GM21447 (cell line): ENCODE measurements at regions not wholly inside any gene's neighbourhood (a gene's known extent, or its start where the extent isn't known, plus 50 kb on each side); places are given as distances from the start of the nearest gene placed in this dataset.

Source experiments
- ATAC-seq: cut with Tn5 transposase; IDR thresholded peaks from one replicate; pipeline ENCODE4 v1.9.1; 2021; ENCODE audit not compliant: unreplicated experiment

DNA sequence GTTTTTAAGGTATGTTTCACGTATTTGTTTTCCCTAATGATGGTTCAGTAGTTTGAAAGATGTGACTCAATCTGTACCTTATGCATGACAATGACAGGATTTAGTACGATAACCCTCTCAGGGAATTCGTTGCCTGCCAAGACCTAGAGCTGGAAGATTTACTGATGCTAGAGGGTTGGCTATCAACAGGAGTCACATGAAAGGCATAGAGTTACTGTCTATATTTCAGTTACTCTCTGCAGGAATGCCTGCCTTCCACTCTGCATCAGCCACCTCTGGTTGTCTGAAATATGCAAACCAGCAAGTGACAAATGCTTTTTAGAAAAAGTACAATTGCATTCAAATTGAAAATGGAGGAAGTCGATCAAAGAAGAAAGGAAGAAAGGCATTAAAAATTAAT is 276.3 kb upstream of the RAG2 start:
- no peak for ATAC-seq

DNA sequence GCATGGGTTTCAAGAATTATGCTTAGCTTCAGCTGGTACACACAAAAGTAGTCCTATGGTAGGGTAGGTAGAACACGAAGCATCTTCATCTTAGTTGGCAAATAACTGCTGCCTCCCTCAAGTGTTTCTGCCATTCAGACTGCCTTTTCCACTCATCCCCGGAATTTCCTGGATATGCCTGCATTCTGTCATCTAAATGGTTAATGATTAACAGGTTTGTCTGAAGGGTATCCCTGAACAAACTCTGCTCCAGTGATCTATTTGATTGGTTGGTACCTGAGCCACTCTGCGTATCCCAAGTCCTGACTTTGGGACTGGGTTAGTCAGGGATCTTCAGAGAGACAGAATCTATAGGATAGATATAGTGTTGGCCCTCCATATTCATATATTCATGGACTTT is 272.3 kb upstream of the RAG2 start:
- ATAC-seq: no peak

DNA sequence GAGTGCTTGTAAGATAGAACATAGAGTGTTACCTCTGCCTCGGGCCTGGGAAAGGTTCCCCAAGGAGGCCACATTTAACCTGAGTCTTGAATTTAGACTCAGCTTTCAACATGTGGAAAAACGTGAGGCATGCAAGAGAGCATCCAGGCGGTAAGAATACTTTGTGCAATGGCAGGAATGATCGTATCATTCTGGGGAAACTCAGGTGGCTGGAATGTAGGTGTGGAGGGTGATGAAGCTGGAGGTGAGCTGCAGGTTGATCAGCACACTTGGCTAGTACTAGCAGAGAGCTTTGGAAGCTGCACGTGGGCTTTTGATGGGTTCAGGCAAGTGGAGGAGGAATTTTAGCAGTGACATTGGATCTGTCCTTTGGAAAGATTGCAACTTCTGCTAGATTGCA is 270.3 kb upstream of the RAG2 start:
- no peak for ATAC-seq

DNA sequence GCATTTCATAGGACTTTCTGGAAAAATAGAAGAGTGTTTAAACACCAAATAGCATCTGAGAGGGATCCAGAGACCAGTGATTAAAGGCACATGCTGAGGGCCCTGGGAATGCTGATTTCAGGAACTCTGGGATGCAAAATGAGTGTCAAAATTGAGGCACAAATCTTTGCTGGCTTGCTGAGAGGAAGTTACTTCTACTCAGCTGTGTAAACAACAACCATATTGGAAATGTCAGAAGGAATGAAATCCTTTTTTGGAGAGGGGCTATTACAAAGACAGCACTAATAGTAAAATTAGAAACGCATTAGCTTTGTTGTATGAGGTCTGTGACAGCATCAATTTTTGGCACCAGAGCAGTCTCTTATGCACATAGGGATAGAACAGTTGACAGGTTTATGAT is 267.8 kb upstream of the RAG2 start:
- no peak for ATAC-seq

DNA sequence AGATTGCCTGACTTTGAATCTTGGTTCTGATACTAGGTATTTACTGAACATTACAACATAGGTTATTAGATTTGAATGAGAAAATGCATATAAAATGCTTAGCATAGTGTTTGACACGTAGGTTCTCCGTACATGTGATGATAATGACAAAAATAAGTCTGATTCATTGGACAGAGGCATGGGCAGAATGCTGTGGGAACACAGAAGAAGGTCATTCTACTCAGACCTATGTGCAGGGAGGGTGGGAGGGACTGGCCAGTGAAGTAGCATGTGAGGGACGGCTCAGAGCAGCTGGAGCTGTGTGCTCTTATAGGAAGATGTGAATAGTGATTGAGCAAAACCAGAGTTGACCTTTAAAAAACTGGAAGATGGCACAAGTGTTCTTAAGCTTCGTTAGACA is 256.8 kb upstream of the RAG2 start:
- no peak for ATAC-seq

DNA sequence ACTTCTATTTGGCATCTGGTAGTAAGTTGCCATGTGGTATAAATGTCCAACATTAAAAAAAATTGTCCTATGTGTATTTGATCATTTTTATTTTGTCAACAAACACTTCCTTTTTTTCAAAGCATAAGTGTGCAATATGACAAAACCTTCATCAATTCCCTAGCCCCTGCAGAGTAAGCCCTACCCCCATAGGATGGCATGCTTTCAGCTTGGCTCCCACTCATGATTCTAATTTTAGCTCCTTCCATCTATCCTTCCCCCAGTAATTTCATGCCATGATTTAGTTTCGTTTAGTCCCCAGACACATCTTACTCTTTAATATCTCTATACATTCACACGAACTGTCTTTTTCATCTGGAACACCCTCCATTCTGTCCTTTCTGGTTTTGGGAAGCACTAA is 250.6 kb upstream of the RAG2 start:
- no peak for ATAC-seq

DNA sequence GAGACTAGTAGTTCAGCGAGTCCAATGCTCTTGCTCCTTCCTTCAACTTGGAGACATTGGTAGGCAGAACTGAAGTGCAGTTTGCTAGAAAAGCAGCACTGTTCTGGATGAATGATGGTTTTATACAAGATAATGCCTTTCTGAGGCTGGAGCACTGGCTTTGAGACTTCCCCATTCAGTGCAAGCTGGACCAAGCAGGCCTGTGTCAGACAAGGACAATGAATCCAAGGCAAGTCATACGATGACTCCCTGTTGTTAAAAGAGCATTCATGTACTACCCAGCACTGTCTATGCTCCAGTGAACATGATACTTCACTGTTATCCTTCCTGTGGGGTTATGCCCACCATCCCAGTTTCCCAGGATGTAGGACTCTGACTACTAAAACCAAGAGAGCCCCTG is 242.3 kb upstream of the RAG2 start:
- no peak for ATAC-seq

DNA sequence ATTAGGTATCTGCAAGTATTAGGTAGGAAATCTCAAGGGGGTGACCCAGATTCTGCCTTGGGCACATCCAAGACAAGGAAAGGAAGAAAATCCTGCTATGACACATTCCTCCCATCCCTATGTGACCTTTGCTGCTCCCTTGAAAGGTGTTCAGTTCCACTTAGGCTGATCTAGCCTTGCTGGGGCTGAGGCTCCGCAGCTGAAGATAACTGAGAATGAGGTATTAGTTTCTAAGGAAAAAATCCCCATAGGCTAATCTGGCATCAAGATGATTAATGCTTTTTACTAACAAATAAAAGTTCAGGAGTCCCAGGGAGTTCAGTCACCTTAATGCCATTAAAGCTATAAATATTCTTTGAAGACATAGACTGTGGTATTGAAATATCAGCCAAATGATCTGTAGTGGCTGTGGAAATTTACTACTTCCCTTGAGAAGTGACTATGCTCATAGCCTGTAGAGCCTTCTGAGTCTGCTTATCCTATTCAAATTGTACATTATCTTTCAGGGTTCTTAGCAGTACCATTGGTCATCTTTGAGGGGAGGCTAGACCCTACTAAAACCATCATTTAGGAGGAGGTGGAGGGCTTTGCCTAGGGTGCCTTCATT is 239.9 kb upstream of the RAG2 start:
- ATAC-seq: no peak

DNA sequence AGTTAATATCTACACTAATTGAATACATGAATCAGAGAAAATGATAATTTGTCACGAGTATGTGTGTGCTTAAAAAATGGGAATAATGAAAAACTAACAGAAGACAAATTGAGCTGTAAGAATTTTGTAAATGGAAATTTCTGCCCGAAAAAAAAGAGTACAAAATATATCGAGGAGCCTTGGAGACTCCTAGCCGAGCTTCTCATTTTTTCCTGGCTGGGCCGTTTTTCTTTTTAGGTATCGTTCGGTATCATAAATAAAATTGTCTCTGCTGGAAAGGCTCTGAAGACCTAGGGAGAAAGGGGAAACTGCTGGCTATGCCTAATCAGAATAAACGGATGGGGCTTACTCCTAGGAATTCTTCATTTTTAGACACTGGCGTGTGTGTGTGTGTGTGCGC is 227.2 kb upstream of the RAG2 start:
- no peak for ATAC-seq

DNA sequence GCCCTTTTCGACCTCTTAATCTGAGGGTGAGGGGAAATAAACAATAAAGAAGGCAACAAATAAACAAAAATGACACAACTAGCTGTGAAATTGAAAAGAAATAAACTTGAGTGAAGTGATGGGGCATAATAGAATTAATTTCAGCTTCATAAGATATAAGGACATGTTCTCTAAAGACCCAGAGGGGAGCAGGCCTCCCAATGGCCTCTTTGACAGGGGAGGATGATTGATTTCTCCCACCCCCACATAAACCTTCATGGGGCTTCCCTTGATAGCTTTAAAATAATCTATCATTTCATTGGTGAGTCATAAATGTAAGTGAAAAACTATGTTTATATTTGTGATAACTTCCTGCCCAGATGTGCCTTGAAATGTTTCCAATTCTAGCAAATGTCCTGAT is 226.3 kb upstream of the RAG2 start:
- no peak for ATAC-seq

DNA sequence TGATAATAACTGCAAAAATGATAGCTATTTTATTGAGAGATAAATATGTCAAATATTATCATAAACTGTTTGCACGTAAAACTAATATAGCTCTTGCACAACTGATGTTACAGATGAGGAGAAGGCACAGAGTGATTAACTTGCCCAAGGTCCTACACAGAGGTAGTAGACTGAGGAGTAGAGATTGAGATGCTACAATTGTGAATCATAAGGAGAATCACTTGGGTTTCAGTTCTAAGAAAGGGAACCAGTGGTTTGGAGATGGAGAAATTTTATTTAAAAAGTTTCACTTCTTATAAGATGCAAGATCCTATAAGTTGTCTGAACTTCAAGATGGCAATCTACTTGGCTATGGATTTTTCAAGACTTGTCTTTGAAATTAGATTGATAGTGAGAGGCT is 224.8 kb upstream of the RAG2 start:
- no peak for ATAC-seq

DNA sequence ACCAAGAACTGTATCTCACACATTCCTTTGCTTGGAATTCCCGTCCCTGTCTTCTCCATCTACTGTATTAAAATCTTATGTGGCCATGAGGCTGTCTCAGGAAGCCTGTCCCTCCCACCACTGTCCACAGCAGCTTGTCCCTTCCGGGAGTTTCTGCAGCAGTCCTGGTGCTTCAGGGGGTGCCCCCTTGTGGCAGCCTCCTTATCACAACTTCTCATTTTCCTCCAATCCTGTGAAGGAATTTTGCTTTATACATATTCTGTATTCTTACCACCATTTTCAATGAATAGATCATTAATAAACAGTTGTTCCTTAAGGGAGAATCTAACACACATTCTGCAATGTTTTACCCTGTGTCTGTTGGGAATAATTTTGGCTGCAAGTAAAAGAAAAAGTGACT is 220.4 kb upstream of the RAG2 start:
- no peak for ATAC-seq

DNA sequence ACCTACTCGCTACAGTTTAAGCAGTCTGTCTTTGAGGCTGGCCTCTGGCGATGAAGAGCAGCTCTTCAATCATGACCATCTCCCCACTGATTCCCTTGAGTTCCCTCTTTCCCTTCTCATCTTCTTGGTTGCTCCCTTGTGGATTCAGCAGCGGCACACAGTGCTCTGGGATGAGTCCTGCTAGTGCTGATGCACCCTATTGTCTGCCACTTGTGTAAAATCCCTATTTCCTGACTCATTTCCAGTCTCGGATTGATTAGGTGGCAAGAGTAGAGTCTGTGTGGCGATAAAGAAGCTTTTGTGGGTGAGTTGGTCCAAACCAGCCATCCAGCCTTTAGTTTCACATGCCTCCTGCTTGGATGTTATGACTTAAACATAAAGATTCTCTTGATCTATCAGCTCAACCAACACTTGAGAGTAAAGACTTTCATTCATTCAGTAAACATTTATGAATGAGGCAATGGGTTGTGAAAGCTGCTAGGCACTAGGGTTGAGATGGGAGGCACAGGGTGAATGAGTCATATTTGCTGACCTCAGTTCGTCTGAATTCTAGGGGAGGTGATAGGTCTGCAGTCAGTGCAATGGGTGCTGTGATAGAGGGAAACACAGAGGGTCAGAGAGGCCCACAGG is 219.4 kb upstream of the RAG2 start:
- no peak for ATAC-seq

DNA sequence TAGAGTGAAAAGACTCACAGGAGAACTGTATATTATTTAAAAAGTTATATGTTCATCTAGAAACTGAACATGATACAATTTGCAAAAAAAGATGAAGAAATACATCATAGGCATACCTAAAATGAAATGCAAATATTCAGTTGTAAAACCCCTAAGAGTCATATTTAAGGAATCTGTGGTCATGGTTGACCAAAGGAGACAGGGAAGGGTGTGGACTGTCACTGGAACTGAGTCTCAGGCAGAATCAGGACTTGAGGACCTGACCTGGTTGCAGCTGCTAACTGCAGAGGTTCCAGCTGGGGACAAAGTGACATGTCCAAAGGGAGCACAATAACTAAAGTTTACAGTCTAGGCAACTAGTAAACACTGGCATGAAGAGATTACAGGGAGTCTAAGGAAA is 211.3 kb upstream of the RAG2 start:
- no peak for ATAC-seq

DNA sequence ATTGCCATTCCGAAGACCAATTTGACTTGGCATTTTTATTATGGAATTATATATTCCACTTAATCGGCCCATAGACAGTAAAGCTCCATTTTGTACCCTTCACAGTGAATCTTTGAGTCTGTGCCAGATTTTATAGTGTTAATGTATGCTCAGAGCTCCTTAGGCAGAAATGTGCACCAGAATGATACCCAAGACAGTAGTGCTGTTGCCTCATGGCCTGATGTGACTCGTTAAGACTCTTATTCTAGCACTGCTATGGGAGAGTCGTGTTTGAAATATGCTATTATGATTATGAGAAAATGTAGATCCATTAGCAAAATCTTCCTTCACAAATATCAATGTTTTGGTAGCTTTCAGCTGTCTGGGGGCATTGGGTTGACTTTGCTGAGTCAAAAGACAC is 209.8 kb upstream of the RAG2 start:
- no peak for ATAC-seq

DNA sequence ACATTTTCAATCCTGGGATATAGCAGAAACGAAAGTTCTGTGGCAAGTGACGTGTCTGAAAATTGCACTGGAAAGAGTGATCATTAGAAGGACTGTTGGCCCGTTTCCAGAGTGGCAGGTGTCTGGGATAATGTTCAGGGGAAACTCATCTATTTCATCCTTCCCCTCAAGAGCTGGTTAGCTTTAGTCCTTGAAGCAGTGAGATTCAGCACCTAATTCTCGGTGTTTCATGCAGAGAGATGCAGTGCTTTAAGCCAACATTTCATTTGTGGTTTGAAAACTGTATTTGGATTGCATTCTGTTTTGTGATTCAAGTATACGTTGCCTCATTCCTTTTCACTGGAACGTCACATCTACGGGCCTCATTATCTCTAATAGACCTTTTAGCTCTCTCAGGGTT is 205.0 kb upstream of the RAG2 start:
- no peak for ATAC-seq

DNA sequence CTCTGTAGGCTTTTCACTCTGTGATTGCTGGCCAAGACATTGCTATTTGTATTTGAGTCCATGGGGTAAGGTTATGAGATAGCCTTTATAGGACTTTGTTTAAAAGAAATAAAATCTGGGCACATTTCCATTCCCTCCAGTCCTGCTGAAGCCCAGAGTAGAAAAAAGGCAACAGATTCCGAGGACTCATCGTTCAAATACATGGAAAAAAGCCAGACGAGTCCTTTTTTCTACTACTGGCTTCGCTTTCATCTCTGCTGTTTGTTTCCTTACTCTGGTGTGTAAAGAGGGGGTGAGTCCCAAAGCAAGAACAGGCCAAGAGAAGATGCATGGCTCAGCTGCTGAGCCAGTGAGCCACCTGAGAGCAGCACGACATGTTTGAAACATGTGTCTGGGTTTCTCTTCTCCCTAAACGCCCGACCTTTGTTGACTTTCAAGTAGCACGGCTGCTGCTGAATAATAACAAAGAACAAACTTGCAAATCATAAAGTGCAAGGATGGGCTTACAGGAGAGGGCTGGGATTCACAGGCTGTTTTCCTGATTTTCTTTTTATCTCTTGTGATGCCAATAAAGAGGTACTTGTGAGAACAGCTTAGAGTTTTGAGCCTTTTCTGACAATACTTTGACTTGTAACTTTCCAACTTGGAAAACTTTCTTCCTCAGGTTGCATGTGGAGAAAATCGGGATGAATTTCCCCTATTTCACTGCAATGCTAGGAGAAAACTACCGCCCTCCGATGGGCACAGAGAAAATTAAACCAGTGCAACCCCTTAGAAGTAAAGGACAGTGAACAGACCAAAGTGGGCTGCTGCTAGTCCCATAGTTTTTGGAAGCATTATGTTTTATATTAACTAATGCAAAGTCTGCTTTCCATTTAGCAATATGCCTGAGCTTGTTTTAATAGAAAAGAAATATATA is 195.2 kb upstream of the RAG2 start:
- ATAC-seq: no peak

DNA sequence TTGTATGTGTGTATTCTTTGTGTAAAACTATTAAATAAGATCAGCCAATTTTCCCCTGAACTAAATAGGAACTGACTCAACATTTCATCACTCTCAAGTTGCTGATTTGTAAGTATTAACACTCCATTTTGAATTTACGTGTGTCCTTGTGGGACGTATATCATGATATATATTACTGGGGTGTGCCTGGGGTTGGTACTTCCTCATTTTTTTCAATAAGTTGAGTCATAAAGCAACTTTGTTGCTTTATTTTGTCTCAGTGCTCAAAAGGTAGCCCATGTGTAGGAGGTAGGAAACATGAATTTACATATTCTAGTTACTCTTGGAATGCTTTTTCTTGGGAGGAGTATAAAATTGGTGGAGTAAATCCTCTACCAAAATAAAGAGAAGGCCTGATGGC is 193.9 kb upstream of the RAG2 start:
- ATAC-seq: no peak

DNA sequence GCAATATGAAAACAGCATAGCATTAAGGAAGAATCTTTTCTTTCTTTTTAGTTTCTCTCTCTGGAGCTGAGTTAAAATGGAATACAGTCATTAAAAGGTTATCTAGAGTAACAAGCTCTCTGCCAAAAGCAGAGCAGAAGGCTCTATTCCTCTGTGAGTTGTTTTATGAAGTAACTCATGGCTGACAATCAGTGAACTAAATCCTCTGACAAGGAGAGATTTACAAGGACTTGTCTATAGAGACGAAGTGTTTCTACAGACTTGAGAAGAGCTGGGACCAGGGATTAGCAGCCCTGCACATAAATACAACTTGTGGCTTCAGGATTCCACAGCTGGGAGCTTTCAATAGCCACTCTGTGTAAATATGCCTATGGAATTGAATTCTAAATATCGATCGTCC is 192.5 kb upstream of the RAG2 start:
- no peak for ATAC-seq

DNA sequence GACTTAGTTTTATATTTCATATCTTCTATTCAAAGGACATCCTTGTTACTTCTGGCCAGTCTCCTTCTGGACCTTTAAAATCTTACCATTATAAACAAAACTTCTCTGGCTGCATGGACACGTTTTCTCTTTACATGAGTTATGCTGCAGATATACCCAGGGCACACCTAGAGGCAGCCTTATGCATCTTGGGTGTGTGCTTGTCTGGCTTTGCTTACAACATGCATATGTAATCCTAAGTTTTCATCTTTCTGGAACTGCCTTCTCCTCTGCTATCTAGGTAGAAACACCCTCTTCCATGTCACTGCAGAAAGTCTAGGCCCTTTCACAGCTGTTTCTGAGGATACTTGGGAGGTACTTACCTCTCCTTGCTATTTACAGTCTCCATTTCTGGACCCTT is 185.8 kb upstream of the RAG2 start:
- ATAC-seq: no peak

DNA sequence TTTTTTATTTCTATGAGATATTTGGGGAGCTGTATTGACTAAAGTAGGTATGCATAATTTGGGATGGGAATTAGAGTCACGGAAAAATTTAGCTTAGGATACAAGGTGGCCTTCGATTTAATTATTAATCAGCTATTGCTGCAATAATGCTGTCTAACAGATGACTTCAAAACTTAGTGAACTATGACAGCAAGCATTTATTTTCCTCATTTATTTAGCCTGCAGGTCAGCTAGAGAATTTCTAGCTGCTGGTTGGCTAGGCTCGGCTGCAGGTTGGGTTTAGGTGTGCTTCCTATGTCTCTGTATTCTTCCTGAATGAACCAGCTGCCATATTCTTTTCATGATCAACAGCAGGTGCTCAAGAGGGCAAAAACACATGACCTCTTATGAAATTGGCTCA is 181.8 kb upstream of the RAG2 start:
- no peak for ATAC-seq

DNA sequence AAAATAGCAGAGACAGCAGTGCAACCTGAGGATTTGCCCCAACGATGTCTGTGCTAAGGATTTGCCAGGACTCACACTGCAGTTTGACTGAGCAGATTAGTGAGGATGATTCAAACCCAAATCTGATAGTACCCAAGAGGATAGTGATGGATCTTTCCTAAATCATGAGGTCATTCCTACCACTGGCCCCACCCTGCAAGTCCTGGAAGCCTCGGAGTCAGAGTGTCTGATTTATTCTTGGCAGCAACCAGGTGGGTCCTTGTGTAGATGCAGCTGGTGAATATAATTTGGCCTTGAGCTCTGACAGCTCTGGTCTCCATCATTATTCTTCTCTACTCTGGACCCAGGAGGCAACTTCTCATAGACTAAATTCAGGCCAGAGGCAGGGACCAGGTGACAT is 179.3 kb upstream of the RAG2 start:
- ATAC-seq: no peak
